ENCODE measurements at regions not wholly inside any gene's neighbourhood (a gene's known extent, or its start where the extent isn't known, plus 50 kb on each side); places are given as distances from the start of the nearest gene placed in this dataset.

- no peaks in the 10 kb centered on the region for H3K27me3 ChIP-seq
- no peak for TF ChIP-seq POLR2AphosphoS5 (IDR thresholded peaks at IDR 0.05)
- no peak for TF ChIP-seq CTCF (IDR thresholded peaks at IDR 0.05)
- TF ChIP-seq POLR2A (IDR thresholded peaks at IDR 0.05), result no peak
- peaks cover 16 to 28% of the 10 kb centered on the region in 2 donors for H3K9me3 ChIP-seq
- no peak overlapping the region for H3K27ac ChIP-seq
- intact Hi-C loops (cut with DNase I; ENCODE audit: low total_unique reads), result no loop called here
- DNase-seq (ENCODE audit: low spot score in 2 of 2), result no peak
- H3K36me3 ChIP-seq, result no peaks in the 10 kb centered on the region
- H3K4me3 ChIP-seq, result no peak overlapping the region
- H3K4me1 ChIP-seq, result no peaks in the 10 kb centered on the region
Observed at GRCh38 chr6:78570044-78570443, 297.3 kb upstream of the IRAK1BP1 start.

- intact Hi-C loops (cut with DNase I; ENCODE audit: low total_unique reads), result no loop called here
- no peaks in the 10 kb centered on the region for H3K4me1 ChIP-seq
- H3K9me3 ChIP-seq, result peaks cover 2 to 6% of the 10 kb centered on the region in 2 donors
- no peak for TF ChIP-seq CTCF (IDR thresholded peaks at IDR 0.05)
- TF ChIP-seq POLR2A (IDR thresholded peaks at IDR 0.05), result no peak
- no peak for TF ChIP-seq POLR2AphosphoS5 (IDR thresholded peaks at IDR 0.05)
- DNase-seq (ENCODE audit: low spot score in 2 of 2), result no peak
- no peaks in the 10 kb centered on the region for H3K27me3 ChIP-seq
- no peak overlapping the region for H3K4me3 ChIP-seq
- no peak overlapping the region for H3K27ac ChIP-seq
- no peaks in the 10 kb centered on the region for H3K36me3 ChIP-seq
Observed at GRCh38 chr6:78577585-78577984, 289.8 kb upstream of the IRAK1BP1 start.

- Histone ChIP-seq H3K9me3 (no peaks in the 10 kb centered on the region), H3K36me3 (no peaks in the 10 kb centered on the region), H3K27ac (no peak overlapping the region), H3K27me3 (no peaks in the 10 kb centered on the region), H3K4me3 (no peak overlapping the region), H3K4me1 (no peaks in the 10 kb centered on the region)
- no peak for DNase-seq (ENCODE audit: low spot score in 2 of 2)
- intact Hi-C loops (cut with DNase I; ENCODE audit: low total_unique reads), result no loop called here
- no peak for TF ChIP-seq POLR2A (IDR thresholded peaks at IDR 0.05)
- TF ChIP-seq CTCF (IDR thresholded peaks at IDR 0.05), result no peak
- no peak for TF ChIP-seq POLR2AphosphoS5 (IDR thresholded peaks at IDR 0.05)
Observed at GRCh38 chr6:78578430-78578829, 288.9 kb upstream of the IRAK1BP1 start.

- no peaks in the 10 kb centered on the region for H3K27me3 ChIP-seq
- DNase-seq (ENCODE audit: low spot score in 2 of 2), result no peak
- TF ChIP-seq POLR2A (IDR thresholded peaks at IDR 0.05) (no peak), POLR2AphosphoS5 (IDR thresholded peaks at IDR 0.05) (no peak), CTCF (IDR thresholded peaks at IDR 0.05) (no peak)
- no peaks in the 10 kb centered on the region for H3K4me1 ChIP-seq
- no peak overlapping the region for H3K4me3 ChIP-seq
- no peaks in the 10 kb centered on the region for H3K9me3 ChIP-seq
- H3K36me3 ChIP-seq, result no peaks in the 10 kb centered on the region
- intact Hi-C loops (cut with DNase I; ENCODE audit: low total_unique reads), result no loop called here
- no peak overlapping the region for H3K27ac ChIP-seq
Observed at GRCh38 chr6:78580923-78581322, 286.4 kb upstream of the IRAK1BP1 start.

GRCh38 chr6:78583079-78583478, 284.3 kb upstream of the IRAK1BP1 start:
- no peak for TF ChIP-seq CTCF (IDR thresholded peaks at IDR 0.05)
- TF ChIP-seq POLR2A (IDR thresholded peaks at IDR 0.05), result no peak
- TF ChIP-seq POLR2AphosphoS5 (IDR thresholded peaks at IDR 0.05), result no peak
- intact Hi-C loops (cut with DNase I; ENCODE audit: low total_unique reads), result no loop called here
- H3K36me3 ChIP-seq, result no peaks in the 10 kb centered on the region
- H3K27me3 ChIP-seq, result no peaks in the 10 kb centered on the region
- no peak overlapping the region for H3K4me3 ChIP-seq
- no peaks in the 10 kb centered on the region for H3K4me1 ChIP-seq
- DNase-seq (ENCODE audit: low spot score in 2 of 2), result no peak
- H3K9me3 ChIP-seq, result no peaks in the 10 kb centered on the region
- H3K27ac ChIP-seq, result no peak overlapping the region

Measured in breast epithelium (tissue), 4 donors.